Chondrocyte (in vitro differentiated cells): ENCODE measurements at regions not wholly inside any gene's neighbourhood (a gene's known extent, or its start where the extent isn't known, plus 50 kb on each side); places are given as distances from the start of the nearest gene placed in this dataset.

Source experiments
- DNase-seq: peaks from one replicate; pipeline ENCODE4 v3.0.0; 2021; ENCODE audit warnings: mixed read lengths, low spot score
- H3K27ac Mint-ChIP-seq: one replicate; pipeline ENCODE4 v1.8.0; 2021; ENCODE audit warnings: mild to moderate bottlenecking, moderate library complexity, mixed read lengths; ENCODE audit not compliant: unreplicated experiment
- H3K27me3 Mint-ChIP-seq: 2 replicates; pipeline ENCODE4 v1.8.0; 2021; ENCODE audit warnings: low read depth, mixed read lengths
- H3K36me3 Mint-ChIP-seq: 2 replicates; pipeline ENCODE4 v1.8.0; 2021; ENCODE audit warnings: low read depth, mixed read lengths
- H3K4me1 Mint-ChIP-seq: 2 replicates; pipeline ENCODE4 v1.8.0; 2021; ENCODE audit warnings: low read depth, mild to moderate bottlenecking, mixed read lengths
- H3K4me3 Mint-ChIP-seq: one replicate; pipeline ENCODE4 v1.8.0; 2021; ENCODE audit warnings: mild to moderate bottlenecking, moderate library complexity, mixed read lengths; ENCODE audit not compliant: unreplicated experiment
- H3K9me3 Mint-ChIP-seq: 2 replicates; pipeline ENCODE4 v1.8.0; 2021; ENCODE audit warnings: low read depth, mixed read lengths
- TF ChIP-seq, protein P1 (sequence below): fragments of 200-600 bp; sonication (generic); IDR thresholded peaks from 2 replicates; pipeline ENCODE4 v1.5.0; 2021; ENCODE audit warnings: antibody characterized with exemption, mild to moderate bottlenecking, moderate library complexity

DNA sequence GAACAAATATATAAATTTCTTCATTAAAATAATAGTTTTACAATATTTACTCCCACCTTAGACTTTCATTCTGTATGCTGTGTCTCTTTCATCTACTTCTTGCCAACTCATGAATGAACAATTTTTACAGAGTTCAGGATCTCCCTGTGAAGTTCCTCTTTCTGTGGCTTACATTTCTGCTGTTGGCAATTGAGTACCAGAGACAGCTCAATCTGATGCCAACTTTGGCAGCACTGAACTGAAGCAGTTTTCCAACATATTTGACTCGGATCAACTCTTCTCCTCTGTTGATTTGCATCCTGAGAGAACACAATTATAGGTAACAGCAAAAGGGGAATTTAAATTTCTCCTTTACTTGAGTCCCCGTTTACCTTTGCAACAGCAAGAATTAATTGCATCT is 1262.2 kb downstream of the EFNA5 start:
- no peaks in the 10 kb centered on the region for H3K27me3 Mint-ChIP-seq
- no peak for DNase-seq

DNA sequence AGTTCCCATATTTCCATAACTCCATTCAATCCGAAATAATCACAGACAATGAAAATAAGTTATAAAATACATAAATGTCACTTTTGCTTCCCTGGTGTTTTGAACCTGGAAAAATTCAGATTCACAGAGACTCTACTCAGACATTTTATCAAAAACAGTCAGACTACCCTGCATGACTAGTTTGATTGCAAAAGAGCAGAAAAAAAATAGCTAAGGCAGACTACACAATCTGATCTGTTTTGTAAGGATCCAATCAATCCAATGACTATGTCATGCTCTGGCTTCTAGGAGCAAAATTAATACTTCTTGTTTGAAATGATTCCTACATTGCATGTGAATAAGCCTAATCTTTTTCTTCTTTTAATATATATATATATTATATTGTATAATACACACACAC is 1262.6 kb downstream of the EFNA5 start:
- no peaks in the 10 kb centered on the region for H3K9me3 Mint-ChIP-seq
- H3K4me1 Mint-ChIP-seq, result no peaks in the 10 kb centered on the region
- DNase-seq, result no peak
- no peak overlapping the region for H3K27ac Mint-ChIP-seq
- TF ChIP-seq, protein P1, sequence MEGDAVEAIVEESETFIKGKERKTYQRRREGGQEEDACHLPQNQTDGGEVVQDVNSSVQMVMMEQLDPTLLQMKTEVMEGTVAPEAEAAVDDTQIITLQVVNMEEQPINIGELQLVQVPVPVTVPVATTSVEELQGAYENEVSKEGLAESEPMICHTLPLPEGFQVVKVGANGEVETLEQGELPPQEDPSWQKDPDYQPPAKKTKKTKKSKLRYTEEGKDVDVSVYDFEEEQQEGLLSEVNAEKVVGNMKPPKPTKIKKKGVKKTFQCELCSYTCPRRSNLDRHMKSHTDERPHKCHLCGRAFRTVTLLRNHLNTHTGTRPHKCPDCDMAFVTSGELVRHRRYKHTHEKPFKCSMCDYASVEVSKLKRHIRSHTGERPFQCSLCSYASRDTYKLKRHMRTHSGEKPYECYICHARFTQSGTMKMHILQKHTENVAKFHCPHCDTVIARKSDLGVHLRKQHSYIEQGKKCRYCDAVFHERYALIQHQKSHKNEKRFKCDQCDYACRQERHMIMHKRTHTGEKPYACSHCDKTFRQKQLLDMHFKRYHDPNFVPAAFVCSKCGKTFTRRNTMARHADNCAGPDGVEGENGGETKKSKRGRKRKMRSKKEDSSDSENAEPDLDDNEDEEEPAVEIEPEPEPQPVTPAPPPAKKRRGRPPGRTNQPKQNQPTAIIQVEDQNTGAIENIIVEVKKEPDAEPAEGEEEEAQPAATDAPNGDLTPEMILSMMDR, result no peak
- H3K27me3 Mint-ChIP-seq, result no peaks in the 10 kb centered on the region
- H3K36me3 Mint-ChIP-seq, result no peaks in the 10 kb centered on the region
- H3K4me3 Mint-ChIP-seq, result no peak overlapping the region

More for the DNA sequence above, 1262.2 kb downstream of the EFNA5 start:
- TF ChIP-seq, protein P1, result no peak
- H3K4me3 Mint-ChIP-seq, result no peak overlapping the region
- H3K27ac Mint-ChIP-seq, result no peak overlapping the region
- no peaks in the 10 kb centered on the region for H3K9me3 Mint-ChIP-seq
- no peaks in the 10 kb centered on the region for H3K4me1 Mint-ChIP-seq
- H3K36me3 Mint-ChIP-seq, result no peaks in the 10 kb centered on the region

DNA sequence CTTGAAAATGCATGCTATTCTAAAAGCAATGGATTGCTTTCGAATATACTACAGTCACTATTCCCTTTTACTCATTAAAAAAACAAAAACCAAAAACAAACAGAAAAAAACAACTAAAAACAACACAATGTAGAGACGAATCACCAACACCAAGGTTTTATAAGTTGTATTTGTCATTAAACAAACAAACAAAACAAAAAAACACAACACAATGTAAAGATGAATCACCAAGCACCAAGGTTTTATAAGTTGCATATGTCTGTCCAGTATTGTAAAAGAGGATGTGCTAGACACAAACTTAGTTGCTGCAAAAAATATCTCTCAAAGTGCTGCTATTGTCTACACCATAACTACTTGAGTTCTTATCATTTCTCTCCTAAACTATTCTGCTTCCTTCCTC is 1269.2 kb downstream of the EFNA5 start:
- peaks cover 22% of the 10 kb centered on the region for H3K4me1 Mint-ChIP-seq
- H3K27me3 Mint-ChIP-seq, result no peaks in the 10 kb centered on the region
- H3K9me3 Mint-ChIP-seq, result no peaks in the 10 kb centered on the region
- H3K4me3 Mint-ChIP-seq, result no peak overlapping the region
- TF ChIP-seq, protein P1, result no peak
- no peaks in the 10 kb centered on the region for H3K36me3 Mint-ChIP-seq
- DNase-seq, result no peak
- no peak overlapping the region for H3K27ac Mint-ChIP-seq

DNA sequence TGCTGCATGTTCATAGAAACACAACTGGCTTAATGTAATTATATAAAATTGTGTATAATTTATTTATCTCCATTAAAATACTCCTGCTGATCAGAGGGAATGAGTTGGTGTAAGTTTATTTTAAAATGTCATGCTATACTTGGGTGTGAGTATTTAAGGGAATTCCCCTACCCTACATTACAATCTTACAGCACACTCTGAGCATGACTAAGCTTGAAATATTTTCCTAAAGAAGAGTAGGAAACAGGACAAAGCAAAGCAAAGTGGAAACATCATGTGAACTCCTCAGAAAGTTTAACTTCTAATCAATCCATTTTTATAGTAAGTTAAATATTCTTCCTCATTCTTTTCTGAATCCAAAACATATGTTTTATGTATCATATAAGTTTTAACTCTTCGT is 1271.3 kb downstream of the EFNA5 start:
- no peaks in the 10 kb centered on the region for H3K27me3 Mint-ChIP-seq
- H3K4me3 Mint-ChIP-seq, result no peak overlapping the region
- H3K27ac Mint-ChIP-seq, result peak overlapping the region; percentile 75
- H3K4me1 Mint-ChIP-seq, result peaks cover 22% of the 10 kb centered on the region
- H3K36me3 Mint-ChIP-seq, result no peaks in the 10 kb centered on the region
- H3K9me3 Mint-ChIP-seq, result no peaks in the 10 kb centered on the region
- TF ChIP-seq, protein P1, result no peak
- no peak for DNase-seq

DNA sequence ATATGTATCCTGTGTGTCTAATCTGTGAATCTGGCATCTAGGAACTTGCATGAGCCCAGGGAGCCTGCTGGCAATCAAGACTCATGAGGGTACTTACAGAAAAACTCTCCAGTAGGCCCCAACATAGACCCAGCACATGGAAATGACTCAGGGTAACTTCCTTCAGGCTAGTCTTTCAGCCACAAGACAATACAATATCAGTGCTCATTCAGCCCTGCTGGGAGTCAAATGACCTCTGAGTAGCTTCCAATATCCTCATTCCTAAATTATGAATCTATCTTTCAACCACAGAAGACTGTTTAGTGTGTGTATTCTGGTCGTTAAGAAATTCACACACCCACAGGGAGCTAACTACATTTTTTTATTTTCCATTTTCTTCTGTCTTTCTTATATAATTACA is 1273.0 kb downstream of the EFNA5 start:
- Mint-ChIP-seq H3K27me3 (no peaks in the 10 kb centered on the region), H3K27ac (peak overlapping the region; percentile 86), H3K4me3 (no peak overlapping the region), H3K4me1 (peaks cover 24% of the 10 kb centered on the region), H3K36me3 (no peaks in the 10 kb centered on the region), H3K9me3 (no peaks in the 10 kb centered on the region)
- no peak for DNase-seq
- TF ChIP-seq, protein P1, result no peak
